DMS53 treated with DMSO at 0.1 percent for 48 hours (cell line): ENCODE measurements at regions not wholly inside any gene's neighbourhood (a gene's known extent, or its start where the extent isn't known, plus 50 kb on each side); places are given as distances from the start of the nearest gene placed in this dataset.
"Not testable (repeated sequence)": the region's sequence is repeated elsewhere in the genome, so short reads cannot be mapped to it uniquely, and the experiment has no call there.

Experiments used
- DNase-seq: peaks from one replicate; lab custom pipeline; 2025; ENCODE audit not compliant: unreplicated experiment; lab: John Stamatoyannopoulos, UW

DNA sequence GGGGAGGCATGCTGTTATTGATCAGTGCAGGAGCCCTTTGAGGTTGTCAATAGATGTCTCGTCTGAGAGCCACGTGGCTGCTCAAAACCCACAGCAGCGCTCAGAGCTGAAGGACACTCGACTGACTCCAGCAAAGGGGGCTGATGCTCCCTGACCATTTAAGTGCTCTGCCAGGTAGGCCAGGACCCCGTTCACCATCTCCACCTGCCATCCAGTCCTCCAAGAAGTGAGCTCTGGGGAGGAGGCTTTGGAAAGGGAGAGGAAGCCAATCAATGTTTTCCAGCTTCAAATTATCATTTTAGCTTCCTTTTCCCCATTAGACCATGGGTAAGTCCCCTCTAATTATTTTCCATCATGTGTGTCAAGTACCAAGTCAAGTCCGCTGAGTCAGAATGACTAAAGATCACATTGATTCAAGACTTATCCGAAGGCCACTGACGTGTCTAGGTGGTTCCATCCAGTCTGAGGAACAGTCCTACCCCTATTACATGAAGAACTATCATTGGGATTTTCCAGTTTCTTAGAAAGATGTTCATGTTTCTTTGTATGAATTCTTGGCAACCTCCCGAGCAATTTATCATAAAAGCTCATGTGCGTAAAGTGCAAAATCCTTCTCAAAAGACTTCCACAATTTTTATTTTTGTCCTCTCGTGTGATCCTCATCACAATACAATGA is 302.6 kb upstream of the LYZL1 start:
- no peak for DNase-seq

DNA sequence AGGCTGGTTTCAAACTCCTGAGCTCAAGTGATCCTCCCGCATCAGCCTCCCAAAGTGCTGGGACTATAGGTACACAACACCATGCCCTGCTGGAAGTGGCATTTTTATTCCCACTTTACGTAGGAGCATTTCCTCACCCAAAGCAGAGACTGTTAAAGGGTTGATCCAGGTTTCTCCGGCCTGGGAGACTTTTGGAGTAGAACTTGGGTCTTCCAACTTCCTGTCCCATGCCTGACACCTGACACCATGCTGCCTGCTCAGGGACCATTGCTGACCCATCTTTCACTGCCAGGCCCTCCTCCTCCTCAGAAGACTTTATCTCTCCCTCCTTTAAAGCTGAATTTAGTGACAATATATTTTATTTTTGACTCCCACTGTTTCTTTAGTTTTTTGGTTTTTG is 302.0 kb upstream of the LYZL1 start:
- DNase-seq, result no peak

DNA sequence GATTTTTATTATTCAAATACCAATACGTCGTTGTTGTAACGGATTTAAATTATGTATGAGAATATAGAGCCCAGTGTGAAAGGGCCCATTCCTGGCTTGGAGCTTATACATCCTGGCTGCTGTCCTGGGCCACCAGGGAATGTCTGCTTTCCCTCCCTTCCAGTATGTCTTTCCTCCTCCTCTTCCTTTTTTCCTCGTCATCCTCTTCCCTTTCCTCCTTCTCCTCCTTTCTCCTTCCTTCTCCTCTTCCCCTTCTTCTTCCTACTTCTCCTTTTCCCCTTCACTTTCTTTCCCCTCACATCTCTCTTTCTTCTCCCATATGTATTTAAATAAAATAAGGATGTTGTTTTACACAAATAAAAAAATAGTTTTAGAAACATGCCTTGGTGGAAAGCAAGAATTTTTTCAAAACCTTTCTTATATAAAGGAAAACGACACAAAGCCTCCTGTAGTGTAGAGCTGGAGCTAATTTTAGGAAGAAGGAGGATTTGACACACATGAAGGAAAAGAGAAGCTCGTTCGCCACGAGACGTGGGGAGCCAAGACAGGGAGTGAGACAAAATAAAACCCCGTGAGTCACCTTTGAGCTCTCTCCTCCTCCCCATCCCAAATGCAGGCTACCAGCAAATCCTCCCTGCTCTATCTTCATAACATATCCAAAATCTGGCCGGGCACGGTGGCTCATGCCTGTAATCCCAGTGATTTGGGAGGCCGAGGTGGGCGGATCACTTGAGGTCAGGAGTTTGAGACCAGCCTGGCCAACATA is 301.1 kb upstream of the LYZL1 start:
- no peak for DNase-seq

DNA sequence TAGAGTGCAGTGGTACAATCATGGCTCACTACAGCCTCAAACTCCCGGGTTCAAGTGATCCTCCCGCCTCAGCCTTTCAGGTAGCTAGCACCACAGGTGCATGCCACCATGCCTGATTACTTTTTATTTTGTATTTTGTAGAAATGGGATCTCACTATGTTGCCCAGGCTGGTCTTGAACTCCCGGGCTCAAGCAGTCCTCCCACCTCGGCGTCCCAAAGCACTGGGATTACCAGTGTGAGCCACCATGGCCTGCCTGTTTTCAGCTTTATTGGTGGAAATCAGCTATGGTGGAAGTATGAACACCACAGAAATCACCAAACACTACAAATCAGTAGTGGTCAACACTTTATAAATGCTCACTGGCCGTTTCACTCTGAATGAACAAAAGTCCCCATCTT is 299.9 kb upstream of the LYZL1 start:
- DNase-seq, result no peak

DNA sequence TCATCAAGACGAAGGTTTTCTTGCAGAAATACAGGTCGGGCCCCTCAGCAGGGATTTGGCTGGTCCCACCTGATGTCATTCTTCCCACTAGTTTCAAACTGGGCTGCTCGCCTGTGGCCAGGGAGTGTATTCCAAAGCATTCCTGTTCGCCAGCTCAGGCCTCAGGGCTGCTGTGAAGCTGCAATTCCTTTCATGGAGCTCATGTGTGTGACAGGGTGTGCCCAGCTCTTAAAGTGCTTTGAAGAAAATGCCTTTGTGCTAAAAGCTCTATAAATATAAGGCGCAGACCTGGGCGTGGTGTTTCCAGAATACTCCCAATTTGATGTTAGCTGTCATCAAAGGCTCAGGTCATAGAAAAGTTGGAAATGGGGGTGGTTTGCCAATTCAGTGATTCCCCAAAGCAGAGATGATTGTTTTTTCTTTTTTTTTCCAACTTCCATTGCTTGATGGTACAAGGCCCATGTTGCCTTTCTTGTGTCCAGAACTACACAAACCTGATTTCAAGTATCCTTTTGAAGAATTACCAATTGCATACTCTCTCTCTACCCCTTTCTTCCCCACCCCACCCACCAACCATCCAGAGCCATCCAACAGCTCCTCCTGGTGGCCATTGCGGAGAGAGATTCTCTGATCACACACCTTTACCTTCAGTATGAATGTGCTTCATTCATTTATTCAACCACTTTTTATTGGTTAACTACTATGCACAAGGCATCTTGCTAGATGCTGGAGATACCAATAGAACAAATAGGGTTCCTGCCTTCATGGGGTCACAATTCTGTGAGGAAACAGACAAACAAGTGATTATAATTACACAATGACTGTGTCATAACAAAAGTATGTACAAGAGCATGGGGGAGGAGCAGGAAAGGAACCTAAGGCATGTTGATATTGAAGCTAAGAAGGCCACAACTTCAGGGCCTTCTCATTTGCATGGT is 297.3 kb upstream of the LYZL1 start:
- DNase-seq, result peak; percentile 55

DNA sequence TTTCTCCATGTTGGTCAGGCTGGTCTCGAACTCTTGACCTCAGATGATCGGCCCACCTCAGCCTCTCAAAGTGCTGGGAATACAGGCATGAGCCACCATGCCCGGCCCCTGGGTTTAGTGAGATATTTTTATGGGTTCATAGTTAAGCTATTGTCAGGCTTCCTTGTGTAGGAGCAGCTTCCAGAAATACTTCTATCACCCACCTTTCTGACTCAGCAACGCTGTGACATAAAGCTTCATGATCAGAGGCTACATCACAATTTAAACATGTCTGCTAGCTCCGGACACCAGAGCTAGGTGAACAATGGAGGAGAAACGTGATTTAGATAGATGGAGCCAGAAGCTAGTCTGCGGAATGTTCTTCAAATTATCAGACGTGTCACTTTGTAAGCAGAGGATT is 295.8 kb upstream of the LYZL1 start:
- no peak for DNase-seq

DNA sequence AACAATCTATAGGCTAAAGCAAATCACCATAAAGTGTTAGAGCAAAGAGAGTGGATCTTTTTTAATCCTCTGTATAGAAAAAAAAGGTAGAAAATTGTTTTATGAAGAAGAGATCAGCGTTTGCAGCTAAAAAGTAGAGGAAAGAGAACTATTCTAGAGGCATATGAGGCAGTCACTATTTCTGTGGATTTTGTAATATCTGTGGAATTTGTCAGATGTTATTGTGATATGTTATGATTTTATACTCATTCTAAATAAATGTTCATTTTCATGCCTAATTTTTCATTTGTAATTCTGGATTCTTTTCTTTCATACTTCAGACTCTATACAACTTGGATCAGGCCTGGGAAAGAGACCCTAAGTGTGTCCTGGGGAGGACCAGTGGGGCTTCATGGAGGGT is 295.0 kb upstream of the LYZL1 start:
- no peak for DNase-seq

DNA sequence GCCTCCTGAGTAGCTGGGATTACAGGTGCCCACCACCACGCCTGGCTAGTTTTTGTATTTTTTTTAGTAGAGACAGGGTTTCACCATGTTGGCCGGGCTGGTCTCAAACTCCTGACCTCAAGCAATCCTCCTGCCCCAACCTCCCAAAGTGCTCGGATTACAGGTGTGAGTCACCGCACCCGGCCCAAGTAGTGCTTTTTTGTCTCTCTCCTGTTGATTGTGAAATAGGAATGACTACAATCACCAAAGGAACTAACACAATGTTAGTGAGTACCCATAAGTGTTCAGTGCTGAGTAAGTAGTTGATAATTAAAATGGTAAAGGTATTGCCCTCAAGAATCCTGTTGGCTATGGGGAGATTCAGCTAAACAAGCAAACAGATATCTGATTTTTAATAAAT is 294.1 kb upstream of the LYZL1 start:
- DNase-seq, result not testable (repeated sequence)

DNA sequence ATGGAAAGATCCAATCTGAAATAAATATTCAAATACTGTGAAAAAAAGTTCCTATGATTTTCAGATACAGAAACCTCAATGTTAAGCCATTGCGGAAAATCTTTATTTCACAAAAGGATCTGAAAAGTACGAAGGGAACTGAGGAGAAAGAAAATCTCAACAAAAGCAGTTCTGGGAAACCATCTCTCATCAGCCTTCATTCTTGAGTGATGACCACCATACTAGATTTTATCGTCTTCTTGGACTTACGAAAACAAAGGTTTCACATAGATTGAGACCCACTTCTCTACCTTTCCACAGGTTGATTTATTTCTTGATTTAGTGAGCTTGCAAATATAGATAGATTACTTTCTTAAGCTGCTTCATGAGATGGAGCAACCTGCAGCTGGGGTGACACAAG is 293.4 kb upstream of the LYZL1 start:
- no peak for DNase-seq

DNA sequence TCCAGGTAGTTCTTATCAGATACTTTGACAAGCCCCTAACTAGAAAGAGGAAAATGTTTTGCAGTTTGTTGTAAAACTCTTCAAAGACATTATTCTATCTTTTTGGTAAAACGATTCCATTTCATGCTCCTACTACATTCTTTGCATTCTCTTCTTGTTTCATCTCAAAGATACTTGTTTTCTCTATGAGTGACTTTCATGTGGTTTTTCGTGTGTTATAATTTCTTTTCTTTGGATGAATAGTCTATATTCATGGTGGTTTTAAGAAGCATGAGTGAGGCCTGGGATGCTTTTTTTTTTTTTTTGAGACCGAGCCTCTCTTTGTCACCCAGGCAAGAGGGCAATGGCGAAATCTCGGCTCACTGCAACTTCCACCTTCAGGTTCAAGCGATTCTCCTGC is 292.5 kb upstream of the LYZL1 start:
- no peak for DNase-seq

DNA sequence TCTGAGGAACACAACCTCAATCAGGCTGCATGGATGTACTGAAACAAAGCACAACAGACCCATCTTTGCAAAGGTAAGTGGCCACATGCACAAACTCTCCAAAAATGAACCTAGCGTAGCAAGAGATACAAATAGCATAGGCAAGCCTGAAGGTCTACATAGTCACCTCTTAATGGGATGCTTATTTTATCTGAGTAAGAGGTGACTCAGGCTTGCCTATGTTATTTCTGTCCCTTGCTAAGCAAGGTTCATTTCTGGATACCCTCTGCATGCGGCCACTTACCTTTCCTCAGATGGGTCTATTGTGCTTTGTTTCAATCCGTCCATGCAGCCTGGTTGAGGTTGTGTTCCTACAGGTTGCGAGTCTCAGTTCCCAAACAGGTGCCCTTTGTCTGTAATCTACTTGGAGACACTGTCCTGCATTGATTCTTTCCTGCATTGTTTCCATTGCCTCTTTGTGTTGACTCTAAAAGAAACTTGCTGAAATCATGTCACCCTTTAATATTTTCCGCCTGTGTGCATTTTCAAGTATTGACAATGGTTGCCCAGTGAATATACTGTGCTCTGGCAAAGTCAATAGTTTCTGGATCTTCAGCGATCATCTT is 291.8 kb upstream of the LYZL1 start:
- DNase-seq, result peak; percentile 19

DNA sequence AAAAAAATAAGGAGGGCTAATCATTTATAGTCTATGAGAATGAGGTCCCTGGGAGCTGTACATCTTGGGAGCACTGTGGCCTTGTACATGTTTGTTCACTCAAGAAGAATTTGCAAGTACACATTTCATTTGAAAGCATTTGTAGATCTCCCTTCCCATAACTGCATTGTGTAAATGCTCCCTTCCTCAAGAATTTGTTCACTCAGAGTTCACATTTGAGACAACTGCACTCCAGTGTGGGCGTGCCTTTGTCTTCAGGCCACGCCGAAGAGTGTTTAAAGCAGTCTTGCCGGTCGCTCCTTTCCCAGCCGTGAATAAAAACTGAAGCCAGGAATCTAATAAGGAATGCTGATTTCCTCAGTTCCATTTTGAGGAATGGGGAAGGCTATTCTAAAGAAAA is 291.1 kb upstream of the LYZL1 start:
- no peak for DNase-seq

DNA sequence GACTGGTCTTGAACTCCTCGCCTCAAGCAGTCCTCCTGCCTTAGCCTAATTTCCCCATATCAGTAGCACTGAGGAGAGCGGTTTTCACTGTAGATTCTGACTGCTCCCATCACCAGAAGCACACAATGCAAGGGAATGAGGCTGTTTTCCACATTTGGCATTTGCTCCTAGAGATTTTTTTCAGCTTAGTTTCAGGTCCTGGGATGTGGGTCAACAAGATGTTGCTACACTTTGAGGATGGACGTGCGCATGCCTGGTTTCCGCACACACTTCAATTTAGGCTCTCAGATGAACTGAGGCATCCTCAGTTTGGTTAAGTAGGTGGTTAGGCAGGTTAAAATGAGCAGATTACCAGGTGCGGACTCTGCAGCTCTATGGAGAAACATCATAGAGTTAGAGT is 287.1 kb upstream of the LYZL1 start:
- no peak for DNase-seq

DNA sequence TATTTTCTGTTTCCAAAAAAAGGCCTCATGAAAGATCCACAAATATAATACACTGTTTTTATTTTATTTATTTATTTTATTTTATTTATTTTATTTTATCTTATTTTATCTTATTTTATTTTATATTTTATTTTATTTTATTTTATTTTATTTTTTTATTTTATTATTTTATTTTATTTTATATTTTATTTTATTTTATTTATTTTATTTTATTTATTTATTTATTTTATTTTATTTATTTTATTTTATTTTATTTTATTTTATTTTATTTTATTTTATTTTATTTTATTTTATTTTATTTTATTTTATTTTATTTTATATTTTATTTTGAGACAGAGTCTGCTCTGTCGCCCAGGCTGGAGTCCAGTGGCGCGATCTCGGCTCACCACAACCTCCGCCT is 285.9 kb upstream of the LYZL1 start:
- not testable (repeated sequence) for DNase-seq

DNA sequence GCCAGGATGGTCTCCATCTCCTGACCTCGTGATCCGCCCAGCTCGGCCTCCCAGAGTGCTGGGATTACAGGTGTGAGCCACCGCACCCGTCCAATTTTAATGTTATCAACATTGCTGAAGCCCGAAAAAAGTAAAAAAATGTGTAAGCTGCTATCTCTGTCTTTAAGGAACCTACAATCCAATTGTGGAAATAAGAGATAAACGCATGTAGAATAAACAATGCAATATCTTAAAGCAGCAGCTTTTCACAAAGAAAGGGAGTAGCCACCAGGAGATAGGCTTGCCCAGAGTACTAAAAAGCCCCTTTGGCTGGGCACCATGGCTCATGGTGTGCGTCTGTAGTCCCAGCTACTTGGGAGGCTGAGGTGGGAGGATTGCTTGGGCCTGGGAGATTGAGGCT is 282.9 kb upstream of the LYZL1 start:
- no peak for DNase-seq

DNA sequence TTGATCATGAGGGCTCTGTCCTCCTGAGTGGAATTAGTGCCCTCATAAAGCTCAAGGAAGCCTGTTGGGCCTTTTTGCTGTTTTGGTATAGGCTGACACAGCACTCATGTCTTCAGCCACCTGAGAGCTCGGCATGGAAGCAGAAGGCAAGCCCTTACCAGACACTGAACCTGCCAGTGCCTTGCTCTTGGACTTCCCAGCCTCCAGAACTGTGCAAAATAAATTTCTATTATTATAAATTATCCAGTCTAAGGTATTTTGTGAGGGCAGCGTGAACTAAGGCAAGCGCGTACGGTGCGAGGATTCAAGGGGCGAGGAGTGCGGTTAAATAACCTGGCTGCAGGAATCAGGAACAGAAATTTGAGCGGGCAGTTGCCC is 281.5 kb upstream of the LYZL1 start:
- DNase-seq, result no peak

DNA sequence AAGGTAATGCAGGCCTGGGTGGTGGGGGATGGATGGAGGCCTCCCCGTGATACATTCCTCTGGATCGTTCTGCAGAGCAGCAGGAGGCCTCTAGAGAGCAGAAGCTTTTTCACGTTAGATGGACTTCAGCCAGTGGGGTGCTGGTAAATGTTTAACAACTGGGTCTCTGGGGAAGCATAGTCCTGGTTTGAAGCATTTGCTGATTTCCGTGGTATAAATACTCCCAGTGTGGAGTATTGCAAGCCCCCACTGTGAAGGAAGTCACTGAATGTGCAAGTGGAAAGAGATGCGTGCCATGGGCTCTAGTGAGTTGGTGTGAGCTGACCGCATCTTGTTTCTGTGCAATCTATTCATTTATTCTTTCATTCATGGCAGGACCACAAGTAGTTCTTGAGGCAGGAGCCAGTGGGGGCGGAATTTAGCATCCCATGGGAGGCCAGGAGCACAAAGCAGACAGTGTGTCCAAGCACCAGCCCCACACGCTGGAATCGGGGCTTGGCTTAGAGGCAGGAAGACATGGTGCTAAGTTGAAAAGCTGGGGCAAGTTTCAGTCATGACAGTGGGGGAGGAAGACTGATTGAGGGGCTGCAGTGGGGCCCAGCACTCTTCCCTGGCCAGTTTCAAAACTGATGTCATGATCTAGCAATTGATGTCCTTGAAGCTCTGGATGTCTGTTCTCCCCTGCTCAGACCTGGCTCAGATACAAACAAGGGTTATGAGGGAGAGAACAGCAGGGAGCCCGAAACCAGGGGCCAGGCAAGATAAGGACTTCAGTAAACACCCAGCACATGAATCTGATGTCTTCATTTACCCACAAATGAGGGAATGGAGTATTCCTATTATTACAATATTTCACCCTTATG is 280.9 kb upstream of the LYZL1 start:
- no peak for DNase-seq

DNA sequence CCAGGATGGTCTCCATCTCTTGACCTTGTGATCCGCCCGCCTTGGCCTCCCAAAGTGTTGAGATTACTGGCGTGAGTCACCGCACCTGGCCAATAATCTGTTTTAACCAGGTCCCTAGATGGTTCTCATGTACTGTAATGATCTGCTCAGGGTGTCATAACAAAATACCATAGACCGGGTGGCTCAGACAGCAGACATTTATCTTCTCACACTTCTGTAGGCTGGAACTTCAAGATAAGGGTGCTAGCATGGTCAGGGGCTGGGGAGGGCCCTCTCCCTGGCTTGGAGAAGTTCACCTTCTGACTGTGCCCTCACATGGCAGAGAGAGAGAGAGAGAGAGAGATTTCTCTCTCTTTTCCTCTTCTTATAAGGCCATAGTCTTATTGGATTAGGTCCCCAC is 279.4 kb upstream of the LYZL1 start:
- DNase-seq, result no peak

DNA sequence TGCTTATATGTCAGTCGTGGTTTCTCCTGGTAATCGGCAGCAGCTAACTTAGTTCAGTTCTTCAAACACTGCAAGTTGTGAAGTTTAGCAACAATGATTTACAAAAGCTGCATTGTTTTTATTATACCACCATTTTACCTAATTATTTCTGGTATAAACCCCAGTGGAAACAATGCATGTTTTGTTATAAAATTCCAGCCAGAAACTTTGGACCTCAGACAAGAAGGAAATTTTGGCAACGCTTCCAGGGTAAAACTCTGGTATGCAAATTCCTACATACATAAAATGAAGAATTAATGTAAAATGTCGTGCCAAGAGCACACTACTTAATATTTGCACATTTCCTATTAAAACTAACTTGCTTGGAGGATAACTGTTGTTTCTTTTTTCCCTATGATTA is 277.4 kb upstream of the LYZL1 start:
- DNase-seq, result no peak

DNA sequence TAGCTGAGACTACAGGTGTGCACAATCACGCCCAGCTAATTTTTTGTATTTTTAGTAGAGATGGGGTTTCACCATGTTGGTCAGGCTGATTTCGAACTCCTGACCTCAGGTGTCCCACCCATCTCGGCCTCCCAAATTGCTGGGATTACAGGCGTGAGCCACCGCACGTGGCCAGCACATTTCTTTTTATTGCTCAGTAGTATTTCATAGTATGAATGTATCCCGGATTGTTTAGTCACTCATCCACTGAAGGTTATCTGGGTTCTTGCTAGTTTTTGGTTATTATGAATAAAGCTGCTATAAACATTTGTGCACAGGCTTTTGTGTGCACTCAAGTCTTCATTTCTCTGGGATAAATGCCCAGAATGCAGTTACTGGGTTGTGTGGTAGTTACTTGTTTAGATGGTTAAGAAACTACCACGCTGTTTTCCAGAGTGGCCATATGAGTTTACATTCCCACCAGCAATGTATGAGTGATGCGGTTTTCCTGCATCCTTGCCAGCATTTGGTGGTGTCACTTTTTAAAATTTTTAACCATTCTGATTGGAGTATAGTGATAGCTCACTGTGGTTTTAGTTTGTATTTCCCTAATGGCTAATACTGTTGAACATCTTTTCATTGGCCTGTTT is 275.8 kb upstream of the LYZL1 start:
- DNase-seq, result no peak
